ENCODE measurements at regions not wholly inside any gene's neighbourhood (a gene's known extent, or its start where the extent isn't known, plus 50 kb on each side); places are given as distances from the start of the nearest gene placed in this dataset.

- H3K36me3 ChIP-seq (ENCODE audit: control insufficient read depth, insufficient read depth, low read length), result no peaks in the 10 kb centered on the region
- TF ChIP-seq CTCF (IDR thresholded peaks at IDR 0.05; ENCODE audit: insufficient read depth in 1 of 2, low read depth in 1 of 2, low read length in 1 of 2, severe bottlenecking in 1 of 2, unreplicated experiment in 1 of 2), result no peak
- no peak for DNase-seq
- Mint-ChIP-seq H3K27ac (ENCODE audit: unreplicated experiment) (no peak overlapping the region), H3K36me3 (ENCODE audit: insufficient read depth, unreplicated experiment) (no peaks in the 10 kb centered on the region), H3K4me1 (ENCODE audit: low read depth, unreplicated experiment) (peaks cover 16% of the 10 kb centered on the region), H3K27me3 (ENCODE audit: insufficient read depth, unreplicated experiment) (no peaks in the 10 kb centered on the region), H3K4me3 (ENCODE audit: unreplicated experiment) (no peak overlapping the region), H3K9me3 (ENCODE audit: unreplicated experiment) (no peaks in the 10 kb centered on the region)
- no peak overlapping the region for H3K4me3 ChIP-seq (ENCODE audit: low read depth, low read length)
- CTCF ChIA-PET, result no interaction called here
- POLR2A ChIA-PET, result no interaction called here
- BruUV-seq (replicated peaks), result no TSS peak
- H3K4me1 ChIP-seq, result peaks cover 11% of the 10 kb centered on the region; the same call in 1 of the 2 replicates
- H3K9me3 ChIP-seq, result no peaks in the 10 kb centered on the region
- intact Hi-C loops (cut with micrococcal nuclease; ENCODE audit: unreplicated experiment), result loop anchor here (5.0 kb wide), 1 partner anchor 55 kb away; the partner anchor contains the start of gene CTBP2
- no peaks in the 10 kb centered on the region for H3K27me3 ChIP-seq (replicated peaks; ENCODE audit: control insufficient read depth, insufficient read depth, low read length)
Measured at GRCh38 chr10:125216861-125217260, 56.5 kb upstream of the CTBP2 start.

- BruUV-seq (replicated peaks), result no TSS peak
- TF ChIP-seq CTCF (IDR thresholded peaks at IDR 0.05; ENCODE audit: insufficient read depth in 1 of 2, low read depth in 1 of 2, low read length in 1 of 2, severe bottlenecking in 1 of 2, unreplicated experiment in 1 of 2), result no peak
- no peak for DNase-seq
- ChIA-PET POLR2A (no interaction called here), CTCF (no interaction called here)
- H3K4me3 Mint-ChIP-seq (ENCODE audit: unreplicated experiment), result no peak overlapping the region
- intact Hi-C loops (cut with micrococcal nuclease; ENCODE audit: unreplicated experiment), result loop anchor here (5.0 kb wide), 1 partner anchor 54 kb away; the partner anchor contains the start of gene CTBP2
- H3K9me3 Mint-ChIP-seq (ENCODE audit: unreplicated experiment), result peaks cover 2% of the 10 kb centered on the region
- no peaks in the 10 kb centered on the region for H3K9me3 ChIP-seq
- no peak overlapping the region for H3K27ac Mint-ChIP-seq (ENCODE audit: unreplicated experiment)
- H3K4me3 ChIP-seq (ENCODE audit: low read depth, low read length), result no peak overlapping the region
- peaks cover 16% of the 10 kb centered on the region for H3K4me1 Mint-ChIP-seq (ENCODE audit: low read depth, unreplicated experiment)
- no peaks in the 10 kb centered on the region for H3K27me3 ChIP-seq (replicated peaks; ENCODE audit: control insufficient read depth, insufficient read depth, low read length)
- H3K36me3 ChIP-seq (ENCODE audit: control insufficient read depth, insufficient read depth, low read length), result no peaks in the 10 kb centered on the region
- H3K4me1 ChIP-seq, result peaks cover 11% of the 10 kb centered on the region; the same call in 1 of the 2 replicates
- H3K36me3 Mint-ChIP-seq (ENCODE audit: insufficient read depth, unreplicated experiment), result no peaks in the 10 kb centered on the region
- no peaks in the 10 kb centered on the region for H3K27me3 Mint-ChIP-seq (ENCODE audit: insufficient read depth, unreplicated experiment)
Measured at GRCh38 chr10:125216309-125216708, 55.9 kb upstream of the CTBP2 start.

- peaks cover 11% of the 10 kb centered on the region for H3K4me1 Mint-ChIP-seq (ENCODE audit: low read depth, unreplicated experiment)
- no peak overlapping the region for H3K4me3 Mint-ChIP-seq (ENCODE audit: unreplicated experiment)
- ChIA-PET POLR2A (no interaction called here), CTCF (no interaction called here)
- Histone ChIP-seq H3K4me3 (ENCODE audit: low read depth, low read length) (no peak overlapping the region), H3K9me3 (no peaks in the 10 kb centered on the region), H3K27me3 (replicated peaks; ENCODE audit: control insufficient read depth, insufficient read depth, low read length) (no peaks in the 10 kb centered on the region), H3K4me1 (peaks cover 11% of the 10 kb centered on the region; the same call in 1 of the 2 replicates), H3K36me3 (ENCODE audit: control insufficient read depth, insufficient read depth, low read length) (no peaks in the 10 kb centered on the region)
- H3K9me3 Mint-ChIP-seq (ENCODE audit: unreplicated experiment), result peaks cover 8% of the 10 kb centered on the region
- intact Hi-C loops (cut with micrococcal nuclease; ENCODE audit: unreplicated experiment), result no loop called here
- H3K27me3 Mint-ChIP-seq (ENCODE audit: insufficient read depth, unreplicated experiment), result no peaks in the 10 kb centered on the region
- H3K36me3 Mint-ChIP-seq (ENCODE audit: insufficient read depth, unreplicated experiment), result no peaks in the 10 kb centered on the region
- DNase-seq, result no peak
- no peak overlapping the region for H3K27ac Mint-ChIP-seq (ENCODE audit: unreplicated experiment)
- TF ChIP-seq CTCF (IDR thresholded peaks at IDR 0.05; ENCODE audit: insufficient read depth in 1 of 2, low read depth in 1 of 2, low read length in 1 of 2, severe bottlenecking in 1 of 2, unreplicated experiment in 1 of 2), result no peak
- BruUV-seq (replicated peaks), result no TSS peak
Measured at GRCh38 chr10:125214283-125214570, 53.9 kb upstream of the CTBP2 start.
